Dedifferentiated amniotic fluid mesenchymal stem cell (primary cell): ENCODE measurements at regions not wholly inside any gene's neighbourhood (a gene's known extent, or its start where the extent isn't known, plus 50 kb on each side); places are given as distances from the start of the nearest gene placed in this dataset.

Experiments
- DNase-seq: peaks from one replicate; pipeline ENCODE4 v3.0.0-alpha.2; 2016; ENCODE audit errors: extremely low spot score

- DNase-seq = no peak
Measured at GRCh38 chr11:119906376-119906775, 177.4 kb upstream of the NECTIN1 start.

- DNase-seq = no peak
Measured at GRCh38 chr11:119905162-119905561, 176.2 kb upstream of the NECTIN1 start.

GRCh38 chr11:119904531-119905035 is 175.6 kb upstream of the NECTIN1 start:
- no peak for DNase-seq

GRCh38 chr11:119903821-119904220 is 174.8 kb upstream of the NECTIN1 start:
- DNase-seq = no peak

GRCh38 chr11:119903389-119903788 is 174.4 kb upstream of the NECTIN1 start:
- DNase-seq = no peak

GRCh38 chr11:119902656-119903231 is 173.7 kb upstream of the NECTIN1 start:
- no peak for DNase-seq

GRCh38 chr11:119901657-119902577 is 172.9 kb upstream of the NECTIN1 start:
- DNase-seq = no peak

- DNase-seq = no peak
Measured at GRCh38 chr11:119899997-119900396, 171.0 kb upstream of the NECTIN1 start.

GRCh38 chr11:119897576-119897975 is 168.6 kb upstream of the NECTIN1 start:
- no peak for DNase-seq

GRCh38 chr11:119897046-119897440 is 168.0 kb upstream of the NECTIN1 start:
- DNase-seq = no peak

- DNase-seq = no peak
Measured at GRCh38 chr11:119896387-119897045, 167.5 kb upstream of the NECTIN1 start.

GRCh38 chr11:119895981-119896380 is 167.0 kb upstream of the NECTIN1 start:
- DNase-seq = no peak

GRCh38 chr11:119894916-119895315 is 165.9 kb upstream of the NECTIN1 start:
- DNase-seq = no peak

GRCh38 chr11:119892311-119892808 is 163.4 kb upstream of the NECTIN1 start:
- DNase-seq = no peak

- no peak for DNase-seq
Measured at GRCh38 chr11:119891055-119891768, 162.2 kb upstream of the NECTIN1 start.

GRCh38 chr11:119890466-119890865 is 161.5 kb upstream of the NECTIN1 start:
- DNase-seq = no peak

GRCh38 chr11:119889728-119890280 is 160.8 kb upstream of the NECTIN1 start:
- DNase-seq = no peak

GRCh38 chr11:119889111-119889510 is 160.1 kb upstream of the NECTIN1 start:
- DNase-seq = no peak

- no peak for DNase-seq
Measured at GRCh38 chr11:119888119-119888518, 159.1 kb upstream of the NECTIN1 start.

- DNase-seq = no peak
Measured at GRCh38 chr11:119886667-119887230, 157.7 kb upstream of the NECTIN1 start.
